ENCODE measurements at regions not wholly inside any gene's neighbourhood (a gene's known extent, or its start where the extent isn't known, plus 50 kb on each side); places are given as distances from the start of the nearest gene placed in this dataset.

GRCh38 chr13:44058067-44058466 lies 178.4 kb downstream of the LACC1 start (continued):
- TF ChIP-seq FOSL1 (IDR thresholded peaks at IDR 0.05; ENCODE audit: insufficient read depth, low read depth, low read length) (no peak), POLR2AphosphoS5 (IDR thresholded peaks at IDR 0.05; ENCODE audit: low read depth, low read length) (no peak), JUN (IDR thresholded peaks at IDR 0.05; ENCODE audit: low read depth, low read length) (no peak), MAX (IDR thresholded peaks at IDR 0.05) (no peak), RAD21 (IDR thresholded peaks at IDR 0.05 in 1 of 2, conservative IDR thresholded peaks at IDR 0.05 in 1 of 2; ENCODE audit: low read depth in 2 of 2, low read length in 2 of 2) (no peak)
